RWPE1 (cell line): ENCODE measurements at regions not wholly inside any gene's neighbourhood (a gene's known extent, or its start where the extent isn't known, plus 50 kb on each side); places are given as distances from the start of the nearest gene placed in this dataset.

Experiments used
- CTCF ChIA-PET: fragments of 350-600 bp; sonication (Branson Sonifier 250); formaldehyde crosslinking; extraction: SDS; loops from one replicate; lab custom pipeline; 2021; lab: Yijun Ruan, JAX
- POLR2A ChIA-PET: fragments of 400-600 bp; formaldehyde crosslinking; extraction: SDS; loops from one replicate; lab custom pipeline; 2020; ENCODE audit warnings: antibody characterized with exemption; ENCODE audit not compliant: low non-redundant PET; lab: Yijun Ruan, JAX
- DNase-seq: peaks from one replicate; pipeline ENCODE4 v3.0.0; 2012; ENCODE audit warnings: low spot score
- H3K27ac ChIP-seq: fragments of 450-650 bp; 2 replicates; pipeline ENCODE4 v1.5.1; 2017
- TF ChIP-seq, protein P1 (sequence below): fragments of 450-650 bp; conservative IDR thresholded peaks from 2 replicates; pipeline ENCODE4 v1.5.1; 2017; ENCODE audit warnings: low read depth, mild to moderate bottlenecking

DNA sequence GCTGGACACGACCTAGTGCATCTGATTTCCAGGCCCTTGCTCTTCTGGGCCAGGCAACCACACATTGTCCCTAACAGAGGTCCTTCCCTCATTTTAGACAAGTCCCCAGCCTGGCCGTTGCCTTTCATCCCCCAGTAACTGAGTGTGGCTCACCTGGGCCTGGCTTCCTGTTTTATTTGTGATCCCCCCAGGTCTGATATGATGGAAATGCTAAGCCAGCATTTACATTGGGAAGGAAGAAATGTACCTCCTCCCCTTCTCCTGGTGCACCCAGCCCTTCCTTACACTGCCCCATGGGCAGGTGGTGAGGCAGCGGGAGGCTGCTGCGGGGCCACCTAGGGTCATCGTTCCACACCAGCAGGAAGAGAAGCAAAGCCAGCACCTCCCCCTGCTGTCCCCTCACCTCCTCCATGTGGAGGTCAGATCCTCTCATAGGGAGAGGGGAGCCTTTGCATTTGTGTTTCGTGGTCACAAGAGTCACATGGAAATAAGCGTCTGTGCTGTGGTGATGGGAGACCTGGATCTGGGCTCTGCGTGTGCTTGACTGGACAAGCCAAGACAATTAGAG, 108.8 kb downstream of the GLRX3 start:
- H3K27ac ChIP-seq: no peak overlapping the region
- TF ChIP-seq, protein P1, sequence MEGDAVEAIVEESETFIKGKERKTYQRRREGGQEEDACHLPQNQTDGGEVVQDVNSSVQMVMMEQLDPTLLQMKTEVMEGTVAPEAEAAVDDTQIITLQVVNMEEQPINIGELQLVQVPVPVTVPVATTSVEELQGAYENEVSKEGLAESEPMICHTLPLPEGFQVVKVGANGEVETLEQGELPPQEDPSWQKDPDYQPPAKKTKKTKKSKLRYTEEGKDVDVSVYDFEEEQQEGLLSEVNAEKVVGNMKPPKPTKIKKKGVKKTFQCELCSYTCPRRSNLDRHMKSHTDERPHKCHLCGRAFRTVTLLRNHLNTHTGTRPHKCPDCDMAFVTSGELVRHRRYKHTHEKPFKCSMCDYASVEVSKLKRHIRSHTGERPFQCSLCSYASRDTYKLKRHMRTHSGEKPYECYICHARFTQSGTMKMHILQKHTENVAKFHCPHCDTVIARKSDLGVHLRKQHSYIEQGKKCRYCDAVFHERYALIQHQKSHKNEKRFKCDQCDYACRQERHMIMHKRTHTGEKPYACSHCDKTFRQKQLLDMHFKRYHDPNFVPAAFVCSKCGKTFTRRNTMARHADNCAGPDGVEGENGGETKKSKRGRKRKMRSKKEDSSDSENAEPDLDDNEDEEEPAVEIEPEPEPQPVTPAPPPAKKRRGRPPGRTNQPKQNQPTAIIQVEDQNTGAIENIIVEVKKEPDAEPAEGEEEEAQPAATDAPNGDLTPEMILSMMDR: no peak
- DNase-seq: no peak
- ChIA-PET CTCF (no interaction called here), POLR2A (no interaction called here)

DNA sequence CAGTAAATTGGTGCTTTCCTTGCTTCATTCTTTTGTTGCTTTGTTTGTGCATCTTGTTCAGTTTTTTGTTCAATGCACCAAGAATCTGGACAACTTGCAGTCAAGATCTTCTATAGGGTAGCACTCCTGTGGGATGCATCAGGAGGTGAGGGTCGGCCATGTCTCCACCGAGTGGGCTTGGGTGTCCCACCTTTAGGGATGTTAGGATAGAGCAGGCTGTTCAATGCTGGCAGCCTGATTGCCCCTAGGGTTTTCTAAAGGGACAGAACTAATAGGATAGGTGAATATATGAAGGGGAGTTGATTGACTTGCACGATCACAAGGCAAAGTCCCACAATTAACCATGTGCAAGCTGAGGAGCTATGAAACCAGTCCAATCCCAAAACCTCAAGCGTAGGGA, 109.9 kb downstream of the GLRX3 start:
- DNase-seq: no peak
- CTCF ChIA-PET: no interaction called here
- TF ChIP-seq, protein P1: no peak
- POLR2A ChIA-PET: no interaction called here
- no peak overlapping the region for H3K27ac ChIP-seq

DNA sequence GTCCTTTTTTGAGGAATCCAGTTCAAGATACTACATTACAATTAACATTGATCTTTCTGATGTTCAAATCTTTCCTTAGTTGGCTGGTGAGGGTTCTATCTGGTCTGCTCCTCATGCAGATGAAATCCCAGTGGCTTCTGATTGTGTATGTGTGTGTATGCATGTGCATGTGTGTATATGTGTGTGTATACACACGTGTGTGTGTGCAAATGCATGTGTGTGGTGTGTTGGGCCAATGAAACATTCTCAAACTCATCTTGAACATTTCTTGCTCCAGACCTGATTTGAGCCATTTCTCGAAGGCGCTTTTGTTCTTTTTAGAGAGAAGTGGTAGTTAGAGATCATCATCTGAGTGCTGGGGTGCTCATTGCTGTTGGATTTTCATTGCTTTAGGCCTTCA, 113.9 kb downstream of the GLRX3 start:
- POLR2A ChIA-PET: no interaction called here
- TF ChIP-seq, protein P1: no peak
- DNase-seq: no peak
- no peak overlapping the region for H3K27ac ChIP-seq
- CTCF ChIA-PET: no interaction called here

DNA sequence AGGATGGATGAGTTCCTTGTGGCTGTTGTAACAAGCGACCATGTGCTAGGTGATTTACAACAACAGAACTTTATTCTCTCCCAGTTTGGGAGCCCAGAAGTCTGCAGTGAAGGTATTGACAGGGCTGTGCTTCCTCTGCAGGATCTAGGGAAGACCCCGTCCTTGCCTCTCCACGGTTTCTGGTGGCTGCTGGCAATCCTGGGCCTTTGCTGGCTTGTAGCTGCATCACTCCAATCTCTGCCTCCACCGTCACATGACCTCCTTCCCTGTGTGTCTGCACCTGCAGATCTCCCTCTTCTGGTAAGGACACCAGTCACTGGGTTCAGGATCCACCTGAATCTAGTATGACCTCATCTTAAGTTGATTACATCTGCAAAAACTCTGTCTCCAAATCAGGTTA, 115.6 kb downstream of the GLRX3 start:
- POLR2A ChIA-PET: no interaction called here
- H3K27ac ChIP-seq: no peak overlapping the region

DNA sequence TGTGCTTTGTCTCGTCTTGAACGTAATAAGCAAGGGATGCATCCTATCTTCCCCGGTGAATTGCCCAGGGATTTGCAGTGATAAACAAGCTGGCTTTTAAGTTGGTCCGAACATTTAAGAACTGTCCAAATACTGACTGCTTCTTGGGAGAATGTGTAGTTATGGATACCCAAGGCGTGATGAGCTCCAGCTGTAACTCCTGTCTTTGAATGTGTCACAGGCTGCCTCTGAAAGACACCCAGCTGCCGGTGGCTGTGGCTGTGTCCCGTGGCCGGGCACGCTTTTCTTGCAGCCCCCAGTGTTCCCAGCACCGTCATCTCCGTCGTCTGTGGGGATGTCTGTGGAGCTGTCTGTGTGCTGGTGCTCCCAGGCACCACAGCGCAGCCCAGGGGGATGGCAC, 118.1 kb downstream of the GLRX3 start:
- DNase-seq: no peak
- no peak overlapping the region for H3K27ac ChIP-seq
- ChIA-PET POLR2A (no interaction called here), CTCF (interaction anchor here (0.7 kb wide), 1 partner anchor 1597 kb away, joined by 4 read pairs; no protein-coding TSS in a partner anchor)
- TF ChIP-seq, protein P1: no peak

More for the DNA sequence above, 115.6 kb downstream of the GLRX3 start:
- TF ChIP-seq, protein P1: no peak
- DNase-seq: no peak
- CTCF ChIA-PET: interaction anchor here (0.7 kb wide), 1 partner anchor 15 kb away, joined by 3 read pairs; no protein-coding TSS in a partner anchor

DNA sequence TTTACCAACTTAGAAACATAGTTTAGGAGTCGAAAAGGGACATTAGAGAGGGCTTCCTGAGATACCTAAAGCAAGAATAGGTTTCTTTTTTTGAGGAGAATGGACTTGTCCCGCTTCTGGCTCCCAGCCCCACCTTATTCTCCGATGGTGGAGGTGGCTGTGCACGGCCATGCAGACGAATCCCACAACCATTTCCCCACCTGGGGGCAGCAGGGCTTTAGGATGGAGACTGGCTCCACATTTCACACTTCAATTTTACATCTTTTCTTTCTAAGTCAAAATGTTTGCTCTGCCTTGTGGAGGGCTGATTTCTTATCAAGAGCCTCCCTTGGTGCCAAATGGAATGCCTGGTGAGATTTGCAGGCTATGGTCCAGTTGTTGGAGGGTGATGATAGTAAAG, 118.5 kb downstream of the GLRX3 start:
- no peak overlapping the region for H3K27ac ChIP-seq
- POLR2A ChIA-PET: no interaction called here
- CTCF ChIA-PET: interaction anchor here (0.7 kb wide), 1 partner anchor 1596 kb away, joined by 4 read pairs; no protein-coding TSS in a partner anchor
- TF ChIP-seq, protein P1: no peak
- no peak for DNase-seq
